ENCODE measurements at regions not wholly inside any gene's neighbourhood (a gene's known extent, or its start where the extent isn't known, plus 50 kb on each side); places are given as distances from the start of the nearest gene placed in this dataset.
"Not testable (repeated sequence)": the region's sequence is repeated elsewhere in the genome, so short reads cannot be mapped to it uniquely, and the experiment has no call there.

DNA sequence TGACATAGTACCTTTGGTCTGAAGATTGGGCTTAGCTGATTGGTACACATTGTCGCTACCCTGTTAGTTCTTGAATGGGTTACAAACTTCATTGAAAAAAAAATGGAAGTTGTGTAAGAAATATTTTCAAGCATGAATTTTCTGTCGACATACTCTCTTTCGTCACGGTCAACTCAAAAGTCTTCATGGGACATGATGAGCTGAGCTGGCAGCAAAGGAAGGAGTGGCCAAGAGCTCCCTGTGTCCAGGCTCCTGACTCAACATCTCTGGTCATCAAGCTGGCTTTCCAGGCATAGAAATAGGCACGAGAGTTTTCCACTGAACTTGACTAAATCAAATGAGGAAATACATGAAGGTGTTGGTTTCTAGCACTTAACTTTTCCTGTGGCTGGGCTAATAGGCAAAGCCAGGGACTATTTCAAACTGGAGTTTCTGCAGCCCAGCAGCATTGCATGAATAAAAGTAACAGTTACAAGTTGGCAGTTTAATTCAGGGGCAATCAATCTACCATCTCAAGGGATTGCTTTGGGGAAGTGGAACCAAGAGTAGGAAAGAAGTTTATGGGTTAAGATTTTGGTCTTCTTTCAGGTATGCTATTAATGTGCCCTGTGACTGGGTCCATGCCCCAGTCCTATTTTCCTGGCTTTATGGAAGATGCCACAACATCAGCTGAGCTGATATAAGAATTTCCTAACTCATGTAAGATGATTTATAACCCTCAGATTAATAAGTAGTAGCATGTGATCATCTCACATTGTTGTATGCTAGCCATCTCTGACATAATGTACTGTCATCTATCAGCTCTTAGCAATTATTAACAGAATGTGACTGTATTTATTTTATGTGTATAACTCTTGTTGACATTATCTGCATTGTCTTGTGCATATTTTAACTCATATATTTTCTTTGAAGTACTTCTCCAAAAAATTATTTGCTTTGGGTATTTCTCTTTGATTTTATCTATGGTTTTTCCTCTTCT lies 385.8 kb downstream of the DLEU7 start:
- POLR2A ChIA-PET: no interaction called here
- H3K9me3 Mint-ChIP-seq: peaks cover 1% of the 10 kb centered on the region

GRCh38 chr13:50459046-50459445 lies 384.4 kb downstream of the DLEU7 start:
- peaks cover 3% of the 10 kb centered on the region for H3K4me1 Mint-ChIP-seq
- POLR2A ChIA-PET: no interaction called here
- H3K36me3 Mint-ChIP-seq: peaks cover 2% of the 10 kb centered on the region
- H3K27ac Mint-ChIP-seq: no peak overlapping the region
- H3K27me3 Mint-ChIP-seq: peaks cover 16% of the 10 kb centered on the region
- DNase-seq (no peak), ATAC-seq (ENCODE audit: low read depth) (no peak)
- H3K9me3 Mint-ChIP-seq: peaks cover 1% of the 10 kb centered on the region
- H3K4me3 Mint-ChIP-seq: no peak overlapping the region

More for the DNA sequence above, 385.8 kb downstream of the DLEU7 start:
- Mint-ChIP-seq H3K4me3 (no peak overlapping the region), H3K36me3 (peaks cover 2% of the 10 kb centered on the region), H3K27ac (no peak overlapping the region), H3K4me1 (peaks cover 3% of the 10 kb centered on the region), H3K27me3 (peaks cover 16% of the 10 kb centered on the region)
- DNase-seq (no peak), ATAC-seq (ENCODE audit: low read depth) (no peak)

GRCh38 chr13:50459658-50460057 lies 383.8 kb downstream of the DLEU7 start:
- Mint-ChIP-seq H3K9me3 (peaks cover 1% of the 10 kb centered on the region), H3K4me1 (peaks cover 3% of the 10 kb centered on the region), H3K27me3 (peaks cover 16% of the 10 kb centered on the region), H3K4me3 (no peak overlapping the region), H3K27ac (no peak overlapping the region), H3K36me3 (peaks cover 2% of the 10 kb centered on the region)
- POLR2A ChIA-PET: no interaction called here
- DNase-seq (no peak), ATAC-seq (ENCODE audit: low read depth) (no peak)

GRCh38 chr13:50460358-50460757 lies 383.1 kb downstream of the DLEU7 start:
- no peak for DNase-seq
- Mint-ChIP-seq H3K27me3 (peaks cover 13% of the 10 kb centered on the region), H3K36me3 (peaks cover 2% of the 10 kb centered on the region), H3K9me3 (peaks cover 1% of the 10 kb centered on the region), H3K4me1 (peaks cover 3% of the 10 kb centered on the region), H3K27ac (no peak overlapping the region), H3K4me3 (no peak overlapping the region)
- POLR2A ChIA-PET: no interaction called here
- ATAC-seq (ENCODE audit: low read depth): no peak

GRCh38 chr13:50461189-50461588 lies 382.3 kb downstream of the DLEU7 start:
- POLR2A ChIA-PET: no interaction called here
- peaks cover 1% of the 10 kb centered on the region for H3K9me3 Mint-ChIP-seq
- H3K27me3 Mint-ChIP-seq: peaks cover 10% of the 10 kb centered on the region
- no peak overlapping the region for H3K27ac Mint-ChIP-seq
- DNase-seq: no peak
- peaks cover 2% of the 10 kb centered on the region for H3K36me3 Mint-ChIP-seq
- no peak for ATAC-seq (ENCODE audit: low read depth)
- peaks cover 3% of the 10 kb centered on the region for H3K4me1 Mint-ChIP-seq
- no peak overlapping the region for H3K4me3 Mint-ChIP-seq

DNA sequence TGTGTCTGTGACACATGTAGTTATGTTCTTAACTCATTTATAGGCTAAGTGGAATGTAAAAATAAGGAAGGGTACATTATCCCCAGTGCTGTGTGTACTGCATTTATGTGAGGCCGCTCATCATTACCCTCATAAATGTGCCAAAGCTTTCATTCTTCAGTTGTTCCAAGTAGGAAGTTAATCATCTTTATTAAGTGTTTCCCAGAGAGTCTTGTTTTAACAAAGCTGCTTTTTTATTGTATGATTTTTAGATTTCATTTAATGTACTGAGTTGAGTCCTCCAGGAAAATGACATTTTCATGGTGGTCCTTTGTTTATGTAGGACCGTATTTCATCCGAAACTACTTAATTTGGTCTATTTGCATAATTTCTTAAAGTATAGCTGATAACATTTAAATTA lies 379.8 kb downstream of the DLEU7 start:
- Mint-ChIP-seq H3K4me3 (no peak overlapping the region), H3K9me3 (no peaks in the 10 kb centered on the region), H3K4me1 (peaks cover 3% of the 10 kb centered on the region), H3K27ac (no peak overlapping the region), H3K27me3 (peaks cover 8% of the 10 kb centered on the region), H3K36me3 (peaks cover 2% of the 10 kb centered on the region)
- DNase-seq (no peak), ATAC-seq (ENCODE audit: low read depth) (no peak)
- POLR2A ChIA-PET: no interaction called here

- ATAC-seq (ENCODE audit: low read depth): no peak
- Mint-ChIP-seq H3K27ac (no peak overlapping the region), H3K4me1 (peaks cover 3% of the 10 kb centered on the region), H3K27me3 (peaks cover 9% of the 10 kb centered on the region), H3K4me3 (no peak overlapping the region), H3K9me3 (no peaks in the 10 kb centered on the region), H3K36me3 (peaks cover 2% of the 10 kb centered on the region)
- POLR2A ChIA-PET: no interaction called here
- DNase-seq: no peak
Observed at GRCh38 chr13:50464349-50465251, 378.9 kb downstream of the DLEU7 start.

DNA sequence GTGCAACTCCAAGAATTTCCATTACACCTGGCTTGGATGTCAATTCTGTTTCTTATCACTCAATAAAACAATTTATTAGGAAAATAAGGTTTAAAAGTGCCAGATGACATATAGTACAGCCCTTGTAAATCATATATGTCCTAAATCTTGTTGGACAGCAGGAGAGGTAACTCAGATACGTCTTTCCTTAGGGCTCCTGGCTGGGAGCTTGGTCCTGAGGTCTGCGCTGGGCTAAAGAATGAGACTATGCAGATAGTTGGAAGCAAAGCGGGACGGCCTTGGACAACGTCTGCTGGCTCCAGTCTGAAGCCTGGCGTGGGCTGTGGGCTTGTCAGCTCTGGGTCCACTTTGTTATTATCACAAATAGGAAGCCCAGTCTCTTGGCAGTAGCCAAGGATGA lies 377.0 kb downstream of the DLEU7 start:
- Mint-ChIP-seq H3K27me3 (peaks cover 10% of the 10 kb centered on the region), H3K36me3 (no peaks in the 10 kb centered on the region), H3K4me3 (no peak overlapping the region), H3K4me1 (peaks cover 3% of the 10 kb centered on the region), H3K9me3 (no peaks in the 10 kb centered on the region), H3K27ac (no peak overlapping the region)
- POLR2A ChIA-PET: no interaction called here
- no peak for ATAC-seq (ENCODE audit: low read depth)
- no peak for DNase-seq

- POLR2A ChIA-PET: no interaction called here
- DNase-seq (no peak), ATAC-seq (ENCODE audit: low read depth) (no peak)
- Mint-ChIP-seq H3K4me3 (no peak overlapping the region), H3K36me3 (no peaks in the 10 kb centered on the region), H3K27ac (no peak overlapping the region), H3K4me1 (peaks cover 3% of the 10 kb centered on the region), H3K27me3 (peaks cover 7% of the 10 kb centered on the region), H3K9me3 (no peaks in the 10 kb centered on the region)
Observed at GRCh38 chr13:50467156-50468110, 376.1 kb downstream of the DLEU7 start.

DNA sequence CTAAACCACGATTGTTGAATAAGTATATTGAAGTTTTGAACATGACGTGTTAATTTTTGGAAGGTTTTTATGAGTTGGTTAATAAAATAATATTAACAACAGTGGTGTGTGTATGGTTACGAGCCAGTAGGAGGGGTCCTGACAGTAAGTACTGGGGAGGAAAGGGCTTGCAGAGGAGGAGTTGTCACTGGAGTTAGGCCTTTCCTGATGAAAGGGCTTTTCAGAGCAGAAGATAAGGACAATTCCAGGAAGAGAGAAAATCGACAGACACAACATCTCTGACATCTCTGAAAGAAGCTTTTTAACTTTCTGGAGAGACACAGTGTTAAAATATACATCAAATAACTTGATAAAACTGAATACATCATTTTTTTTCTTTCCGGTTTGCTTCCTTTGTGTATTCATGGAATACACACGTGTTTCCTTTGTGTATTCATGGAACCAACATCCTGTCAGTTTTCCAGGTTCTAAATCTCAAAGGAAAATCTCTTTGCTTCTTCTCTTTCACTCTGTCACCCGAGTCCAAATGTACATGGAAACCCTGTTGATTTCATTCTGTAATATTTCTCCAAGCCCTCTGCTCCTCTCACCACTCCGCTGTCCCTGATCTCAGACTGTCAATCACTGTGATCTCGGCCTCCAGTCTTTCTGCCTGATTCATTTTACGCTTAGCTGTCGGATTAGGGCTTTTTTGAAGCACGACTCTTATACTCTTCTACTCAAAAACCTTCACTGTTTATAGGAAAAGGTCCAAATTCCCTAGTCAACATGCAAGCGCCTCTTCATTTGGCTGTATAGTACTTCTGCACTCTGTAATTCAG lies 374.4 kb downstream of the DLEU7 start:
- no peaks in the 10 kb centered on the region for H3K9me3 Mint-ChIP-seq
- H3K4me3 Mint-ChIP-seq: no peak overlapping the region
- no peak overlapping the region for H3K27ac Mint-ChIP-seq
- no peaks in the 10 kb centered on the region for H3K4me1 Mint-ChIP-seq
- ATAC-seq (ENCODE audit: low read depth): no peak
- POLR2A ChIA-PET: no interaction called here
- H3K27me3 Mint-ChIP-seq: peaks cover 7% of the 10 kb centered on the region
- no peaks in the 10 kb centered on the region for H3K36me3 Mint-ChIP-seq
- DNase-seq: no peak

- H3K9me3 Mint-ChIP-seq; H3K27ac Mint-ChIP-seq; POLR2A ChIA-PET; DNase-seq; H3K4me1 Mint-ChIP-seq; H3K36me3 Mint-ChIP-seq; H3K4me3 Mint-ChIP-seq; ATAC-seq (ENCODE audit: low read depth): not testable (repeated sequence)
- H3K27me3 Mint-ChIP-seq: peaks cover 11% of the 10 kb centered on the region
Observed at GRCh38 chr13:50473050-50473449, 370.4 kb downstream of the DLEU7 start.

DNA sequence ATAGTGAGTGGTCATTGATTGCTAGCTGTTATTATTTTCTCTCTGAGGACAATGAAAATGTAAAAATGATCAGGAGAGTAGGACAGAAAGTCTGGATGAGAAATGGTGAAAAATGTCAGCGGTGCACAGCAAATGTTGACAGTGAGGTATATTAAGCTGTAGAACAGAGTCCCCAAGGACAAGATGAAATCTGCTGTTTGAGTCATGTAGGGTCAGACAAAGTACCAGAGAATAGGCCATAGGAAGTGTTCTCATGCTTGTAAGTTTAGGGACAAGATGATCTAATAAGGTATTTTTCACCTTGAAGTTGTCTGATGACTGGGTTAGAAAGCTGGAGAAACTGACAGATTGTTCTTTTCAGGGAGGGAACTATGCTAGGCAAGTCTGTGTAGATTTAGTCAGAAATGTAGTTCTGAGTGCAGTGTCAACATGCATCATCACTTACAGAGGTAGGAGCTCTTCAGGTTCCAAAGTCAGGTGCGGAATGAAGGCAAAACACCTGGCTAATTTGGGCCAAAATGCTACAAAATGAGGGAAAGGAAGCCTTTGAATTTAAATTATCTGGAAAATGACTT lies 369.3 kb downstream of the DLEU7 start:
- Mint-ChIP-seq H3K9me3 (no peaks in the 10 kb centered on the region), H3K27ac (no peak overlapping the region)

More for the DNA sequence above, 369.3 kb downstream of the DLEU7 start:
- POLR2A ChIA-PET: no interaction called here
- no peaks in the 10 kb centered on the region for H3K36me3 Mint-ChIP-seq
- no peak for ATAC-seq (ENCODE audit: low read depth)
- H3K4me3 Mint-ChIP-seq: no peak overlapping the region
- H3K27me3 Mint-ChIP-seq: peaks cover 8% of the 10 kb centered on the region
- H3K4me1 Mint-ChIP-seq: no peaks in the 10 kb centered on the region
- no peak for DNase-seq
